HG02970 (cell line): ENCODE measurements at regions not wholly inside any gene's neighbourhood (a gene's known extent, or its start where the extent isn't known, plus 50 kb on each side); places are given as distances from the start of the nearest gene placed in this dataset.
"Not testable (repeated sequence)": the region's sequence is repeated elsewhere in the genome, so short reads cannot be mapped to it uniquely, and the experiment has no call there.

Source experiments
- ATAC-seq: cut with Tn5 transposase; IDR thresholded peaks from one replicate; pipeline ENCODE4 v1.9.1; 2021; ENCODE audit warnings: mild to moderate bottlenecking, moderate library complexity, moderate number of reproducible peaks; ENCODE audit not compliant: unreplicated experiment, low FRiP score

GRCh38 chr9:94033383-94033782 lies 50.9 kb upstream of the PTPDC1 start:
- ATAC-seq, result no peak

DNA sequence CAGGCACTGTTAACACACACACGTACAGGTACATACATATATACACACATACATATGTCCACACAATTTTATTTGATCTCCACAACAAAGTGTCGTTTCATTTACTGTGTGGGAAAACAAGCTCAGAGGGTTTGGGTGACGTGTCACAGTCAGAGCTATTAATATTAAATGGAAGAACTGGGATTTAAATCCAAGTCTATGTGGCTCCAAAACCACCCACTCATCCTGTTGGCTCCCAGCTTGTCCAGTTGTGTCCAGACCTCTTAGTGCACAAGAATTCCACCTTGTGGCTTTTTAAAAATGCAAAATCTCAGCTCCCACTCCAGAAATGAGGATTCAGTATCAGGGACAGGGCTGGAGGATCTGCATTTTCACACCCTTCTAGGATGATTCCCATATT lies 52.3 kb upstream of the PTPDC1 start:
- ATAC-seq, result no peak

DNA sequence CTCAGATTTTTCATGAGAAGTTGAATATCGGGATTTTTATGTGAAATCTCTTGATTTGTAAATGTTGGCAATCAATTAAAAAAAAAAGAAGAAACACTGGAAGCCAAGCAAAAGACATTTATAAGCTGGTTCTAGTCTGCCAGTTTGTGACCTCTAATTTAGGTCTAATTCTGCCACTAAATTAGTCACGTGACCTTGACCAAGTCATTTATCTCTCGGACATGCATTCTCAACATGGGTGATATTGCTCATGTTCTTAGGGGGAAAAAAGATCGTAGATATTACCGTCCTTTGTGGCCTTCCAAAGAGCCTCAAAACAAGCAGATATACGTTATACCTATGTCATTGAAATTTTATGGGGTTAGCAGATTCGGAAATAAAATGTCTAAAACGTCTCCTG lies 52.9 kb upstream of the PTPDC1 start:
- ATAC-seq, result no peak

- ATAC-seq, result peak; percentile 96
Observed at GRCh38 chr9:94030318-94031179, 53.7 kb upstream of the PTPDC1 start.

GRCh38 chr9:94029932-94030317 lies 54.3 kb upstream of the PTPDC1 start:
- no peak for ATAC-seq

- ATAC-seq, result no peak
Observed at GRCh38 chr9:94026816-94027215, 57.4 kb upstream of the PTPDC1 start.

DNA sequence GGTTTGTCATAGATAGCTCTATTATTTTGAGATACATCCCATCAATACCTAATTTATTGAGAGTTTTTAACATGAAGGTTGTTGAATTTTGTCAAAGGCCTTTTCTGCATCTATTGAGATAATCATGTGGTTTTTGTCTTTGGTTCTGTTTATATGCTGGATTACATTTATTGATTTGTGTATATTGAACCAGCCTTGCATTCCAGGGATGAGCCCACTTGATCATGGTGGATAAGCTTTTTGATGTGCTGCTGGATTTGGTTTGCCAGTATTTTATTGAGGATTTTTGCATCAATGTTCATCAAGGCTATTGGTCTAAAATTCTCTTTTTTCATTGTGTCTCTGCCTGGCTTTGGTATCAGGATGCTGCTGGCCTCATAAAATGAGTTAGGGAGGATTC lies 61.8 kb upstream of the PTPDC1 start:
- ATAC-seq, result not testable (repeated sequence)

DNA sequence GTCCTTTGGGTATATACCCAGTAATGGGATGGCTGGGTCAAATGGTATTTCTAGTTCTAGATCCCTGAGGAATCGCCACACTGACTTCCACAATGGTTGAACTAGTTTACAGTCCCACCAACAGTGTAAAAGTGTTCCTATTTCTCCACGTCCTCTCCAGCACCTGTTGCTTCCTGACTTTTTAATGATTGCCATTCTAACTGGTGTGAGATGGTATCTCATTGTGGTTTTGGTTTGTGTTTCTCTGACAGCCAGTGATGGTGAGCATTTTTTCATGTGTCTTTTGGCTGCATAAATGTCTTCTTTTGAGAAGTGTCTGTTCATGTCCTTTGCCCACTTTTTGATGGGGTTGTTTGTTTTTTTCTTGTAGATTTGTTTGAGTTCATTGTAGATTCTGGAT lies 63.4 kb upstream of the PTPDC1 start:
- not testable (repeated sequence) for ATAC-seq

DNA sequence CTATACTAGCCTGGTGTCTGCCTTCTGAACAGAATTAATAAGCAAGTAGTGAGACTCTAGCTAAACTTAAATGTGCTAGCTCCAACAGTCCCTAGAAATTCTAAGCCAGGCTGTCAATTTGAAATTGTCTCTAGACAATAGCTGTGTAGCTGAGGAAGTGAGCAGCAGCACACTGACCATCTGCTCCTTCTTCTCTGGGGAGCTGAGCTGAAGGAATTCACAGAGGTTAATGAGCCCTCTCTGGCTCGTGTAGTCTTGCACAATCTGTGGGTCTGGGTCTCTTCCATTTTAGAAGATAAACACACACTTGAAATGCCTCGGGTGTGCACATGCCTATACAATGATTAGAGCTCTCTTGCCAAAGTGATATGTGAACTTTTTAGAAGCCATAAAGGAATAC lies 63.5 kb upstream of the BARX1 start:
- ATAC-seq, result no peak

DNA sequence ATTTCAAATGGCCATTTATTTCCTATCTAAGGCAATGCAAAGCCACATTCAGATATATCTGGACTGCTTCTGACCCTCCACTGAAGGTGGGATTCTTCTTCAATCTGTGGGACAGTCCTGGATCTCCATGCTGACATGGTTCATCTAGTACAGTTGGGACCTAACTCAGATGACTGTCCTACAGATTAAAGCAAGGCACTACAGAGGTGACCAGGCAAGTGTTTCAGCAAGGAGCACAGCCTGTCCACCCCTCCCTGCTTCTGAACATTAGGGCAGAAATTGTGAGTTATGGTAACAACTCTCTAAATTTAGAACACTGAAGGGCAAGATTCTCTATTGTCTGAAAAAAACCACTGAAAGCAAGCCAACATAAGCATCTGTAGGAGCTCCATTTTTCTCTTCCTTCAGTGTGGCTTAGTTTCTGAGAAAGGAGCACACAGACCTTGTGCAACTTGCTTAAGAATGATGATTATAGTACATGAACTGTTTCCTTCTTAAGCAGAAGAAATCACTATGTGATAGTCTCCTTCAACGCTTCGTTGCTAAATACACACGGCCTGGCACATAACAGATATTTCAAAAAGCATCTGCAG lies 62.9 kb upstream of the BARX1 start:
- no peak for ATAC-seq

GRCh38 chr9:94016744-94017143 lies 61.6 kb upstream of the BARX1 start:
- ATAC-seq, result no peak

DNA sequence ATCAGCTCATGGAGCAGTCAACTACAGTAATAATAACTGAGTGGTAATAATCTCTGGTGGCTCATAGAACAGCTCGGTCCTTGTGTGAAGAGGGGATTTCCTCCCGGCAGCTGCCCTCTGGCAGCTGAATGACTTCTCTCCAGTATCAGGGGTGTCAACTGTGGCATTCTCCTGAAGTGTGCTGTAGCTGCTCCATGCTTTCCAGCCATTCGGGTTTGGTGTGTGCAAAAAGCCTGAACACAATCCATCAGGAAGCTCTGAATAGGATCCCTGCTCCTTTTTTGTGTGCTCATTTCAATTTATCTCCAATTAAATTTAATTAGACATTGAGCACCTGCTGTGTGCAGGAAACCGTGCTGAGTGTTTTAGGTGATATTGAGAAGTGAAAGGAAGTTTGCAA lies 59.8 kb upstream of the BARX1 start:
- no peak for ATAC-seq

DNA sequence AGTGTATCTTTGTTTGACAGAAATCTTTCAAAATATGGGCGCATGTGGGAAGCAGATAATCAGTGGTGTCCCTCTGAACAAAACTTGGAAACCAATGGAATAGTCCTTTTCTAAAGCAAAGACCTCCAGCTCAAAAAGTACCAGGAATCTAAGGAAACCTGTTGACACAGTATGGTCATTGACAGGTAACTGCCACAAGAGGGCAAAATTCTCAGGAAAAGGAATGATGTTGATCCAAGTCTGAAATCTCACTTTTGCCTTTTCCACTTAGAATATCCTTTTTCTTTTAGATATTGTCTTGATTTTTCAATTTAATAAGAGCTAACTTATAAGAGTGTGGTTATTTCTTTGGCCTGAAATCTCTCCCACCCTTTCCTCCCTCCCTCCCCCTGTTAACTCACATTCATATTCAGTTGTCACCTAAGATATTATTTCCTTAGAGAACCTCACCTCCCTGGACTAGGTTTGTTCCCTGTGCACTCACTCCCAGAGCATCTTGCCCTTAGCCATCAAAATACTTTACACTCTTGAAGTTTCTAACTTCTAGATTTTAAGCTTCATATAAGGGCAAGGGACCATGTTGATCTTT lies 59.0 kb upstream of the BARX1 start:
- ATAC-seq, result no peak

GRCh38 chr9:94010980-94011533 lies 55.9 kb upstream of the BARX1 start:
- no peak for ATAC-seq

GRCh38 chr9:94005272-94005901 lies 50.2 kb upstream of the BARX1 start:
- no peak for ATAC-seq
